ENCODE measurements at regions not wholly inside any gene's neighbourhood (a gene's known extent, or its start where the extent isn't known, plus 50 kb on each side); places are given as distances from the start of the nearest gene placed in this dataset.

GRCh38 chr2:181743723-181744031, 63.4 kb upstream of the NEUROD1 start:
- no peak overlapping the region for H3K27ac Mint-ChIP-seq
- H3K36me3 Mint-ChIP-seq (ENCODE audit: low read depth), result peaks cover 5% of the 10 kb centered on the region
- DNase-seq, result no peak
- H3K4me3 Mint-ChIP-seq, result no peak overlapping the region
- no peak for TF ChIP-seq CTCF (IDR thresholded peaks at IDR 0.05)
- H3K9me3 Mint-ChIP-seq, result peaks cover 19% of the 10 kb centered on the region
- H3K27me3 Mint-ChIP-seq (ENCODE audit: low read depth, poor library complexity), result peaks cover 6% of the 10 kb centered on the region
- H3K4me1 Mint-ChIP-seq, result peaks cover 17% of the 10 kb centered on the region

GRCh38 chr2:181745796-181746540, 65.7 kb upstream of the NEUROD1 start:
- Mint-ChIP-seq H3K27me3 (ENCODE audit: low read depth, poor library complexity) (peaks cover 4% of the 10 kb centered on the region), H3K9me3 (peaks cover 32% of the 10 kb centered on the region), H3K36me3 (ENCODE audit: low read depth) (peaks cover 8% of the 10 kb centered on the region)

GRCh38 chr2:181746844-181747243, 66.5 kb upstream of the NEUROD1 start:
- Mint-ChIP-seq H3K4me1 (peaks cover 23% of the 10 kb centered on the region), H3K9me3 (peaks cover 34% of the 10 kb centered on the region), H3K27ac (no peak overlapping the region), H3K4me3 (no peak overlapping the region), H3K36me3 (ENCODE audit: low read depth) (peaks cover 10% of the 10 kb centered on the region), H3K27me3 (ENCODE audit: low read depth, poor library complexity) (peaks cover 3% of the 10 kb centered on the region)
- DNase-seq, result no peak
- TF ChIP-seq CTCF (IDR thresholded peaks at IDR 0.05), result no peak

More at GRCh38 chr2:181745796-181746540, 65.7 kb upstream of the NEUROD1 start:
- no peak for TF ChIP-seq CTCF (IDR thresholded peaks at IDR 0.05)
- Mint-ChIP-seq H3K4me1 (peaks cover 20% of the 10 kb centered on the region), H3K4me3 (no peak overlapping the region), H3K27ac (no peak overlapping the region)
- DNase-seq, result no peak

DNA sequence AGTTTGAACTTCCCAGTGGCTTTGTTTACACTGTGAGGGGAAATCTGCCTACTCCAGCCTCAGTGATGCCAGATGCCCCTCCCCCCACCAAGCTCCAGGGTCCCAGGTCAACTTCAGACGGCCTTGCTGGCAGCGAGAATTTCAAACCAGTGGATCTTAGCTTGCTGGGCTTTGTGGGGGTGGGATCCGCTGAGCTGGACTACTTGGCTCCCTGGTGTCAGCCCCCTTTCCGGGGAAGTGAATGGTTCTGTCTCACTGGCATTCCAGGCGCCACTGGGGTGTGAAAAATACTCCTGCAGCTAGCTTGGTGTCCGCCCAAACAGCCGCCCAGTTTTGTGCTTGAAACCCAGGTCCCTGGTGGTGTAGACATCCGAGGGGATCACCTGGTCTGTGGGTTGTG, 70.0 kb upstream of the NEUROD1 start:
- H3K27ac Mint-ChIP-seq, result no peak overlapping the region
- DNase-seq, result peak; percentile 6
- no peak for TF ChIP-seq CTCF (IDR thresholded peaks at IDR 0.05)
- peaks cover 34% of the 10 kb centered on the region for H3K9me3 Mint-ChIP-seq
- H3K4me1 Mint-ChIP-seq, result peaks cover 27% of the 10 kb centered on the region
- peaks cover 3% of the 10 kb centered on the region for H3K27me3 Mint-ChIP-seq (ENCODE audit: low read depth, poor library complexity)
- no peak overlapping the region for H3K4me3 Mint-ChIP-seq
- H3K36me3 Mint-ChIP-seq (ENCODE audit: low read depth), result peaks cover 10% of the 10 kb centered on the region

GRCh38 chr2:181751266-181752030, 71.1 kb upstream of the NEUROD1 start:
- H3K9me3 Mint-ChIP-seq, result peaks cover 34% of the 10 kb centered on the region

More at GRCh38 chr2:181751266-181752030, 71.1 kb upstream of the NEUROD1 start:
- no peak for TF ChIP-seq CTCF (IDR thresholded peaks at IDR 0.05)
- Mint-ChIP-seq H3K27ac (no peak overlapping the region), H3K27me3 (ENCODE audit: low read depth, poor library complexity) (peaks cover 3% of the 10 kb centered on the region), H3K4me3 (no peak overlapping the region), H3K36me3 (ENCODE audit: low read depth) (peaks cover 10% of the 10 kb centered on the region), H3K4me1 (peaks cover 27% of the 10 kb centered on the region)
- no peak for DNase-seq
